SJSA1 (cell line): ENCODE measurements at regions not wholly inside any gene's neighbourhood (a gene's known extent, or its start where the extent isn't known, plus 50 kb on each side); places are given as distances from the start of the nearest gene placed in this dataset.

ENCODE experiments used
- DNase-seq, 2 experiments: peaks; one replicate each; pipeline ENCODE4 v3.0.0-alpha.2; 2015 to 2020; ENCODE audit warnings: low spot score in 2 of 2, low read depth in 1 of 2
- H3K27ac ChIP-seq: fragments of 250-450 bp; sonication (Bioruptor Pico); 2 replicates; pipeline ENCODE4 v1.5.1; 2020; ENCODE audit warnings: mild to moderate bottlenecking, moderate library complexity
- H3K27me3 ChIP-seq: fragments of 250-450 bp; sonication (Bioruptor Pico); replicated peaks from 2 replicates; pipeline ENCODE4 v1.5.1; 2020; ENCODE audit warnings: mild to moderate bottlenecking, moderate library complexity
- H3K36me3 ChIP-seq: fragments of 250-450 bp; sonication (Bioruptor Pico); 2 replicates; pipeline ENCODE4 v1.5.1; 2020; ENCODE audit warnings: mild to moderate bottlenecking
- H3K4me1 ChIP-seq: fragments of 250-450 bp; sonication (Bioruptor Pico); replicated peaks from 2 replicates; pipeline ENCODE4 v1.6.1; 2021; ENCODE audit warnings: mild to moderate bottlenecking
- H3K4me3 ChIP-seq: fragments of 250-450 bp; sonication (Bioruptor Pico); 2 replicates; pipeline ENCODE4 v1.5.1; 2020; ENCODE audit warnings: mild to moderate bottlenecking
- H3K9me3 ChIP-seq: fragments of 250-450 bp; sonication (Bioruptor Pico); replicated peaks from 2 replicates; pipeline ENCODE4 v1.5.1; 2020; ENCODE audit warnings: mild to moderate bottlenecking

- Histone ChIP-seq H3K27ac (no peak overlapping the region), H3K36me3 (no peaks in the 10 kb centered on the region)
- DNase-seq = no peak
These were observed 164.7 kb downstream of the SCP2D1 start for GRCh38 chr20:18978311-18978710.

GRCh38 chr20:18979132-18979531 lies 165.5 kb downstream of the SCP2D1 start:
- H3K27me3 ChIP-seq = no peaks in the 10 kb centered on the region
- H3K27ac ChIP-seq = no peak overlapping the region
- no peaks in the 10 kb centered on the region for H3K36me3 ChIP-seq
- no peak for DNase-seq
- H3K9me3 ChIP-seq = no peaks in the 10 kb centered on the region
- H3K4me1 ChIP-seq = no peaks in the 10 kb centered on the region
- no peak overlapping the region for H3K4me3 ChIP-seq

More at GRCh38 chr20:18978311-18978710, 164.7 kb downstream of the SCP2D1 start:
- Histone ChIP-seq H3K9me3 (no peaks in the 10 kb centered on the region), H3K4me3 (no peak overlapping the region), H3K27me3 (no peaks in the 10 kb centered on the region), H3K4me1 (no peaks in the 10 kb centered on the region)

- H3K27ac ChIP-seq = no peak overlapping the region
- no peaks in the 10 kb centered on the region for H3K4me1 ChIP-seq
- no peaks in the 10 kb centered on the region for H3K27me3 ChIP-seq
- no peaks in the 10 kb centered on the region for H3K9me3 ChIP-seq
- no peak for DNase-seq
- H3K36me3 ChIP-seq = no peaks in the 10 kb centered on the region
- no peak overlapping the region for H3K4me3 ChIP-seq
These were observed 168.5 kb downstream of the SCP2D1 start for GRCh38 chr20:18981962-18982539.

DNA sequence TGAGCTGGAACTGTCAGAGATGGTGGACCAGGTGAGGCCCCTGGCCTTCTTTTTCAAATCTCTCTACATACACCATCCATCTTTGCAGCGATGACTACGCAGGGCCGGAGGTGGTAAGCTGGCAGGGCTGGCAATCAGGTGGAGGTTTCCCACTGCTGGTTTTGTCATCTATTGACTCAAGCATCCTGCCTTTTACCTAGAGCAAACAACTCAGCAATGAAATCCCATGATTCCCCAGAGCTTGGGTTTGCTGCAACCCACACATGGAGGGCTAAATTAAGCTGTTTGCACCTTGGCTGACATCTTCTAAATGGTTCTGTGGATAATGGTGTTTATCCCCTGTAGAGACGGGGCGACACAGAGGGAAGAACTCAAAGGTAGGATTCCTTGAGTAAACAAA lies 170.2 kb downstream of the SCP2D1 start:
- H3K4me3 ChIP-seq = no peak overlapping the region
- H3K4me1 ChIP-seq = no peaks in the 10 kb centered on the region
- no peak overlapping the region for H3K27ac ChIP-seq
- DNase-seq = no peak
- H3K36me3 ChIP-seq = no peaks in the 10 kb centered on the region
- H3K27me3 ChIP-seq = no peaks in the 10 kb centered on the region
- H3K9me3 ChIP-seq = no peaks in the 10 kb centered on the region

DNA sequence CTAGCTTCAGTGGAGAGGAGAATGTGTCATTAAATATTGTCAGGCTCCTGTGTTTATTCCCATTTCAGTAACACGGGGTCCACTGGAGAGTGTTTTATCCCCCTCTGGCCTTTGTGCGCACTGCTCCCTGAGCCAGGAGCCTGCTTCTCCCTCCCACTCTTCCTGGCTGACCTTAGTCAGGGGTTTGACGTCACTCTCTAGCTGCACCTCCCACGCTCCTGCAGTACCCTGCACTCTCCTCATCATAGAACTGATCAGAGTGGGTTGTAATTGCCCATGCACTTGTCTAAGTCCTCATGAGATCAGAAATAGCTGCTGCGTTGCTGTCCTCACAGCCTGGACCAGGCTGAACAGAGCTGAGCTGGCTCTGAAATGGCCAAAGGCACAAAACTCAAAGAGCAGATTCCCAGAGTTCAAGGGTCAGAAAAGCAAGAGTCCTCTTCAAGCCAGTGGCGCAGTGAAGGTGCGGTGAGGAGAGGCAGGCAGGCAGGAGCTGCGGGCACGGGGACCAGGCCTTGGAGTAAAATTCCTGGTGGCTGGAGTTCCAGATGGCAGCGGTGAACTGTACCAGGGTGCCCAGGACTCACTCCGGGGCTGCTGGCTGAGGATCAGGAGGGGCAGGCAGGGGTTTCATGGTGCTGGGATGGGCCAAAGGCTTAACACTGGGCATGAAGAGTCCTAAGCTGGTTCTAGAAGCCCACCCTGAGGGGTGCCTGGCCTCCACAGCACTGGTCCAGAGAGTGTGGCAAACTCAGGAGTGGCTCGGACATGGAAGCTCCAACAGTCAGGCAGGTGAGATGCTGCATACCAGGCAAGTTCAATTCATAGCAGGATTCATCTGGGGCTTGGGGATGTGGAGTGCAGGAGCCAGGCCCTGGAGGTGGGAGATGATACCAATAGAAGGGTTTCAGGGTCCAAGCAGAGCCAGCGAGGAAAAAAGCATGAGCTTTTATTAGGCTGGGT lies 170.9 kb downstream of the SCP2D1 start:
- Histone ChIP-seq H3K4me1 (no peaks in the 10 kb centered on the region), H3K27ac (no peak overlapping the region), H3K27me3 (no peaks in the 10 kb centered on the region), H3K9me3 (no peaks in the 10 kb centered on the region), H3K4me3 (no peak overlapping the region), H3K36me3 (no peaks in the 10 kb centered on the region)
- DNase-seq = no peak

DNA sequence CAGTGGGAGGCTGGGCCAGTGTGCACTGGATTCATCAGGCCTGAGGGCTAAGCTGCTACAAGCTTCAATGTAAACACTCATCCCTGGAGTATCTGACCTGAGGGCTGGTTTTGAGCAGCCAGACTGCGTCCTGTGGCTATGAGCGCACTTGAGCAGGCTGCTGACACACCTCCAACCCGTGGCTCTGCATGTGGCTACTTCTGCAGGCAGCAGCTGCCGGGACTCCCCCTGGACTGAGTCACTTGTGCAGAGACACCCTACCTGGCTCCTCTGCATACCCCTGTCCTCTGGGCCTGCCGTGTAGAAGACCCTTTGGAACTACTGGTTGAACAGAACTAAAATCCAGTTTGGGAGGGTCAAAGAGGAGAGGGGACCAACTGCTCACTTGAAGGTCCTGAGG lies 172.0 kb downstream of the SCP2D1 start:
- Histone ChIP-seq H3K9me3 (no peaks in the 10 kb centered on the region), H3K27me3 (no peaks in the 10 kb centered on the region), H3K27ac (no peak overlapping the region), H3K4me1 (no peaks in the 10 kb centered on the region), H3K4me3 (no peak overlapping the region), H3K36me3 (no peaks in the 10 kb centered on the region)
- no peak for DNase-seq

DNA sequence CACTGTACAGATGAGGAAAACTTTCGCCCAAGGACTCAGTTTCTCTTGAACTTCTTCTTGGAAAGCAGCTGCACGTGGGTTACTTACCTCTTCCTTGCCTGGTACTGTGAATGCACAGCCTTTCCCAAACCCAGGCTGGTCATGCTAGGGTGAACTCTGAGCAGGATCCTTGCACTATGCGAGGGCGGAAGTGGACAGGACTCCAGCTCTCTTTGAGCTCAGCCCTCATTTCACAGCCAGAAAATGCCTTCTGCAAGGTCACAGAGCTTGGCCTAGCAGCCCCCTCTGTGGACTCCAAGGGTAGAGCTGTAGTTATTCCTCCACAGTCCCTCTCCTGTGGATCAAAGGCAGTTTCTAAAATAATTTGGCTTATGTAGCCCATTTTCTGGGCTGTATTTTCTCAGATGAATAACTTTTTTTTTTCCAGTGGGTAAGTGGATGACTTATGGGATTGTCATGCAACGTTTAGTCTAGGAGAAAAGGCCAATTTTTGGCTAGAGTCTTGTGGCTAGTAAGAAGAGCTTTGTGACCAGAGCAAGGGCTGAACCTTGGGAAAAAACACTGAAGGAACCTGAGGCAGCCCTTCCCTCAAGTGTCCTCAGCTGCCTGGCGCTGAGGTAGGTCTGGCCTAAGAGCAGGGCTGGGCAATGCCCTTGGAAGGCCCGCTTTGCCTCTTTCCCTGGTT lies 172.7 kb downstream of the SCP2D1 start:
- H3K4me3 ChIP-seq = no peak overlapping the region
- no peaks in the 10 kb centered on the region for H3K36me3 ChIP-seq
- H3K9me3 ChIP-seq = no peaks in the 10 kb centered on the region
- H3K27ac ChIP-seq = no peak overlapping the region
- DNase-seq = no peak
- H3K4me1 ChIP-seq = no peaks in the 10 kb centered on the region
- no peaks in the 10 kb centered on the region for H3K27me3 ChIP-seq

DNA sequence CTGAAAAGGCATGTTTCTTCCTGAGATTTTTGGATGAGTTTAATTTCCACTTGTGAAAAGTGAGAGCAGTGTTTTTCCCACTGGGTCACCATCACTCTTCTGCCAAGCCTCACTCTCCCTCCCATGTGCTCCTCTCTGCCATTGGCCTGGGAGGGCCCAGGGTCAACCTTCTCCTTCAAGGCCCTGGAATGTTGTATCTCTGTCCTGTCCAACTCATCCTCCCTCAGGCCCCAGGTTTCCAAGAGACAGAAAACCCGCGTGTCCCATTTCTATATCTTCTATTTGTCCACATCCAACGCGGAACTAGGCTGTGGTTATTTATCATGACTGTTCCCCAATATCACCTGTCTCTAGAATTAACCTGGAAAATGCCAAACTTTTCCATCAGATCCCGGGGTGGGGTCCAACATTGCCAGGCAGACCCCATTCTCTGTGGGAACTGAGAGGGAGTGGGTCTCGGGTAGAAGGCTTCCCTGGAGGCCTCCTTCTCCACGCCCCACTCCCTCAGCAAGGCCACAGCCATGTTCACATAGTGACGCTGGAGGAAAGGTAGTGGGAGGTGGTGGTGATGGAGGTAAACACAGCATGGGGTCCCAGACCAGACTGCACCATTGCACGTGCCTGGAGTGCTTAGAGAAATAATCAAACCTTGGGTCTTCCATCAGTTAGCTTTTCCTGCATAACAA lies 173.5 kb downstream of the SCP2D1 start:
- Histone ChIP-seq H3K4me3 (no peak overlapping the region), H3K36me3 (no peaks in the 10 kb centered on the region), H3K9me3 (no peaks in the 10 kb centered on the region), H3K27ac (no peak overlapping the region), H3K27me3 (no peaks in the 10 kb centered on the region), H3K4me1 (no peaks in the 10 kb centered on the region)
- DNase-seq = no peak

- no peak for DNase-seq
- Histone ChIP-seq H3K4me1 (no peaks in the 10 kb centered on the region), H3K4me3 (no peak overlapping the region), H3K27me3 (no peaks in the 10 kb centered on the region), H3K36me3 (no peaks in the 10 kb centered on the region), H3K9me3 (no peaks in the 10 kb centered on the region), H3K27ac (no peak overlapping the region)
These were observed 174.3 kb downstream of the SCP2D1 start for GRCh38 chr20:18987781-18988360.

- Histone ChIP-seq H3K4me1 (no peaks in the 10 kb centered on the region), H3K9me3 (no peaks in the 10 kb centered on the region), H3K27ac (no peak overlapping the region), H3K36me3 (no peaks in the 10 kb centered on the region), H3K27me3 (no peaks in the 10 kb centered on the region), H3K4me3 (no peak overlapping the region)
- no peak for DNase-seq
These were observed 175.1 kb downstream of the SCP2D1 start for GRCh38 chr20:18988701-18989100.

GRCh38 chr20:18989736-18990474 lies 176.3 kb downstream of the SCP2D1 start:
- H3K4me3 ChIP-seq = no peak overlapping the region
- H3K9me3 ChIP-seq = no peaks in the 10 kb centered on the region
- H3K36me3 ChIP-seq = no peaks in the 10 kb centered on the region
- no peak overlapping the region for H3K27ac ChIP-seq
- H3K4me1 ChIP-seq = no peaks in the 10 kb centered on the region
- H3K27me3 ChIP-seq = no peaks in the 10 kb centered on the region
- DNase-seq = no peak

GRCh38 chr20:18991012-18991411 lies 177.4 kb downstream of the SCP2D1 start:
- DNase-seq = no peak
- Histone ChIP-seq H3K36me3 (no peaks in the 10 kb centered on the region), H3K4me1 (no peaks in the 10 kb centered on the region), H3K27me3 (no peaks in the 10 kb centered on the region), H3K9me3 (no peaks in the 10 kb centered on the region), H3K27ac (no peak overlapping the region), H3K4me3 (no peak overlapping the region)

DNA sequence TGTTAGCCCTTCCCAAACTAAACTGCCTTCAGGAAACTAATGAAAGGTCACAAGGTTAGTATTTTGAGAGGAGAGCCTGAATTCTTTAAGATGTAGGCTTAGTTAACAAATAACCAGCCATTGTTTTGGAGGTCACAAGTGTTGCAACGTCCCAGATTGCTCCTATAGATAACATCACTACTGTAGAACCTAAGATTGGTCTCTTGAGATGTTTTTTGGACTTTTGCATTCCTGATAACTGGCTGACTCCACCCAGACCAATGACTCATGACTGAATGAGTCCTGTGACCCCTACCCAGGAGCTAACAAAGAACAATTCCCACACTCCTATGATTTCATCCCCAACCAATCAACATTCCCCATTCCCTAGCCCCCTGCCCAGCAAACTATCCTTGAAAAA lies 178.8 kb downstream of the SCP2D1 start:
- Histone ChIP-seq H3K4me1 (no peaks in the 10 kb centered on the region), H3K36me3 (no peaks in the 10 kb centered on the region), H3K9me3 (no peaks in the 10 kb centered on the region), H3K27me3 (no peaks in the 10 kb centered on the region), H3K27ac (no peak overlapping the region), H3K4me3 (no peak overlapping the region)
- no peak for DNase-seq
